ENCODE measurements at regions not wholly inside any gene's neighbourhood (a gene's known extent, or its start where the extent isn't known, plus 50 kb on each side); places are given as distances from the start of the nearest gene placed in this dataset.

DNA sequence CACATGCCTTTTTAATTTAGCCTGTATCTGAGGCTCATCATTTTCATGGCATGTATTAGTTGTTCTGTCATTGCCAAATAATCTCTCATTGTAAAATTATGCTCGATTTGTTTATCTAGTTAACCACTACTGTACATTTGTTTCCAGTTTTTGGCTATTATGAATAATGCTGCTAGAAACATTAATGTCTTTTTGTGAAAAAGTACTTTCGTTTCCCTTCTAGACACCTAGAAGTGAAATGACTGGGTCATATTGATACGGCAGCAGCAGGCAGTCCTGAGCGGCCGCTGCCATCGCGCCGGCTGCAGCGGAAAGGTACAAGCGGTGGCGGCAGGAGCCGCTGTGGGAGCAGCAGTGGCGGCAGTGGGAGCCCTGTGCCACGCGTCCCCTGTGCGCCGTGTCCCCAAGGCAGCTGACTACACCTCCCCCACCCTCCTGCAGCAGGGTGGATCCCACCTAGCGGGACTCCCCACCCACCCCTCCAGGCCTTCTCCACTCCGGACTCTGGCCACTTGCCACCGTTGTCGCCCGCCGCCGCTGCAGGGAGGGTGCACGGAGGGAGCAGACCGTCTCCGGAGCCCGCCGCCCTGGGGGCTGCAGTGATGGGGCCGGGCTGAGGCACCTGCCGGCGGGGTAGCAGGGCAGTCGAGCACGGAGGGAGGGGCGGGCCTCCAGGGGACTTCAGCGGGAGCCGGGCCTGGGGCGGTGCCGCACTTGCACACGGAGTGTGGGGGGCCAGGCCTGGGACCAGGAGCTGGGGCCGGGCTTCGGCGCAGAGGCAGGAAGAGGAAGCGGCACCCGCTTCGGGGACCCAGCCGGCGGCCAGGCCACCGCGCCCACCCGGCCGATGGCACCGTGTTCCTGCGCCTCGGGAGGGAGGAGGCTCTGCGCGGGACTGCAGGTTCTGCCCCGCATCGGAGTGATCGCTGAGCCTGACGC, 66.8 kb upstream of the RGS7 start:
- Histone ChIP-seq H3K4me1 (ENCODE audit: control insufficient read depth, extremely low read depth, insufficient read depth, low read length) (peaks cover 6% of the 10 kb centered on the region), H2AFZ (ENCODE audit: low read depth, low read length) (peak overlapping the region; percentile 90), H3K4me3 (replicated peaks in 1 of 3; ENCODE audit: insufficient read depth in 1 of 3, low read depth in 1 of 3, low read length in 3 of 3) (peak overlapping the region; percentile 59 to 64 (median 60)), H3K9ac (replicated peaks; ENCODE audit: extremely low read depth, insufficient read depth, low read length) (peak overlapping the region; percentile 34), H4K20me1 (replicated peaks; ENCODE audit: control insufficient read depth, extremely low read depth, insufficient read depth, low read length) (no peaks in the 10 kb centered on the region), H3K27me3 (ENCODE audit: control insufficient read depth in 2 of 2, insufficient read depth in 2 of 2, low read length in 2 of 2) (no peaks in the 10 kb centered on the region), H3K4me2 (ENCODE audit: insufficient read depth, low read length) (peak overlapping the region; percentile 80), H3K79me2 (ENCODE audit: control insufficient read depth, insufficient read depth, low read length) (no peaks in the 10 kb centered on the region), H3K9me3 (replicated peaks; ENCODE audit: control insufficient read depth, insufficient read depth, low read length) (no peaks in the 10 kb centered on the region), H3K27ac (ENCODE audit: insufficient read depth, low read depth, low read length) (no peak overlapping the region), H3K9me1 (replicated peaks; ENCODE audit: control insufficient read depth, extremely low read depth, insufficient read depth, low read length) (no peaks in the 10 kb centered on the region), H3K36me3 (ENCODE audit: control insufficient read depth in 2 of 2, extremely low read depth in 1 of 2, insufficient read depth in 2 of 2, low read length in 2 of 2) (no peaks in the 10 kb centered on the region)
- ChIA-PET POLR2A (no interaction called here), CTCF (interaction anchor here (0.7 to 1.4 kb wide), 2 partner anchors 40 to 62 kb away, joined by 3 to 12 read pairs; no protein-coding TSS in a partner anchor)
- intact Hi-C loops (cut with micrococcal nuclease): loop anchor here (1.0 kb wide), 1 partner anchor 61 kb away; no protein-coding TSS in a partner anchor
- TF ChIP-seq FOS (IDR thresholded peaks at IDR 0.05; ENCODE audit: borderline replicate concordance, insufficient read depth, low read length) (no peak), JUN (IDR thresholded peaks at IDR 0.05; ENCODE audit: borderline replicate concordance, insufficient read depth, insufficient read length, low read depth) (no peak), MYC (IDR thresholded peaks at IDR 0.05; ENCODE audit: low read depth, low read length) (no peak), GATA2 (IDR thresholded peaks at IDR 0.05; ENCODE audit: insufficient read depth, insufficient read length, low read depth, low read length) (no peak), CTCF (IDR thresholded peaks at IDR 0.05; ENCODE audit: extremely low read depth in 1 of 2, insufficient read depth in 1 of 2, low read depth in 1 of 2, low read length in 2 of 2) (no peak), POLR2AphosphoS5 (IDR thresholded peaks at IDR 0.05; ENCODE audit: insufficient read depth, low read depth, low read length) (no peak), POLR2A (IDR thresholded peaks at IDR 0.05; ENCODE audit: low read depth, low read length) (no peak), EZH2 (IDR thresholded peaks at IDR 0.05; ENCODE audit: borderline replicate concordance, low read depth, low read length, severe bottlenecking) (no peak)
- TF ChIP-seq, protein P1, sequence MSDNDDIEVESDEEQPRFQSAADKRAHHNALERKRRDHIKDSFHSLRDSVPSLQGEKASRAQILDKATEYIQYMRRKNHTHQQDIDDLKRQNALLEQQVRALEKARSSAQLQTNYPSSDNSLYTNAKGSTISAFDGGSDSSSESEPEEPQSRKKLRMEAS (IDR thresholded peaks at IDR 0.05; ENCODE audit: insufficient read depth, insufficient read length): no peak
- no TSS peak for BruUV-seq (replicated peaks)
- dilution Hi-C loops (cut with MboI; ENCODE audit: extremely low pct_ligation_motif_present, low sequenced_read_pairs): no loop called here
- DNase-seq (ENCODE audit: low read depth, low spot score) (peak; percentile 33), FAIRE-seq (peak; percentile 60)
